ENCODE measurements at regions not wholly inside any gene's neighbourhood (a gene's known extent, or its start where the extent isn't known, plus 50 kb on each side); places are given as distances from the start of the nearest gene placed in this dataset.

GRCh38 chr11:95435192-95435591 is 204.2 kb upstream of the SESN3 start:
- TF ChIP-seq, protein P1, sequence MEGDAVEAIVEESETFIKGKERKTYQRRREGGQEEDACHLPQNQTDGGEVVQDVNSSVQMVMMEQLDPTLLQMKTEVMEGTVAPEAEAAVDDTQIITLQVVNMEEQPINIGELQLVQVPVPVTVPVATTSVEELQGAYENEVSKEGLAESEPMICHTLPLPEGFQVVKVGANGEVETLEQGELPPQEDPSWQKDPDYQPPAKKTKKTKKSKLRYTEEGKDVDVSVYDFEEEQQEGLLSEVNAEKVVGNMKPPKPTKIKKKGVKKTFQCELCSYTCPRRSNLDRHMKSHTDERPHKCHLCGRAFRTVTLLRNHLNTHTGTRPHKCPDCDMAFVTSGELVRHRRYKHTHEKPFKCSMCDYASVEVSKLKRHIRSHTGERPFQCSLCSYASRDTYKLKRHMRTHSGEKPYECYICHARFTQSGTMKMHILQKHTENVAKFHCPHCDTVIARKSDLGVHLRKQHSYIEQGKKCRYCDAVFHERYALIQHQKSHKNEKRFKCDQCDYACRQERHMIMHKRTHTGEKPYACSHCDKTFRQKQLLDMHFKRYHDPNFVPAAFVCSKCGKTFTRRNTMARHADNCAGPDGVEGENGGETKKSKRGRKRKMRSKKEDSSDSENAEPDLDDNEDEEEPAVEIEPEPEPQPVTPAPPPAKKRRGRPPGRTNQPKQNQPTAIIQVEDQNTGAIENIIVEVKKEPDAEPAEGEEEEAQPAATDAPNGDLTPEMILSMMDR (IDR thresholded peaks at IDR 0.05) = no peak
- TF ChIP-seq POLR2AphosphoS5 (IDR thresholded peaks at IDR 0.05) (no peak), POLR2A (IDR thresholded peaks at IDR 0.05) (no peak), EP300 (IDR thresholded peaks at IDR 0.05; ENCODE audit: low read depth) (no peak)

Data from transverse colon (tissue), 4 donors.